ENCODE measurements at regions not wholly inside any gene's neighbourhood (a gene's known extent, or its start where the extent isn't known, plus 50 kb on each side); places are given as distances from the start of the nearest gene placed in this dataset.

DNA sequence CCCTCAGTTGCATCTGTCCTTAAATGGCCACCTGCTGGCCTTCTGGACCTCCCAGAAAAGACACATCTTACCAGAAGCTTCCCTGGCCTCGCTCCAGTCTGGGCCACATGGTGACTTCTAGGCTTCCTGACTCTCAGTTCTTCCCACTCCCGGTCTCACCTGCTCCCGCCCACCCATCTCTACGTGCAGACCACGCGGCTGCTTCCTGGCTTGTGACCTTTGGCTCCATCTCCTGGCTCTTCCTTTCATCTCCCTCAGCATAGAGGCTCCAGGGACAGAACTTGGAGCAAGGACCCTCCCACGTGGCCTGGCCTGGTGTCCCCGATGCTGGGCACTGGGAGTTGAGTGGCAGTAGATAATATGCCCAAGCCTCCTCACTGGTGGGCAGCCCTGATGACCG is 124.9 kb upstream of the IRF2BP2 start:
- TF ChIP-seq, protein P1, sequence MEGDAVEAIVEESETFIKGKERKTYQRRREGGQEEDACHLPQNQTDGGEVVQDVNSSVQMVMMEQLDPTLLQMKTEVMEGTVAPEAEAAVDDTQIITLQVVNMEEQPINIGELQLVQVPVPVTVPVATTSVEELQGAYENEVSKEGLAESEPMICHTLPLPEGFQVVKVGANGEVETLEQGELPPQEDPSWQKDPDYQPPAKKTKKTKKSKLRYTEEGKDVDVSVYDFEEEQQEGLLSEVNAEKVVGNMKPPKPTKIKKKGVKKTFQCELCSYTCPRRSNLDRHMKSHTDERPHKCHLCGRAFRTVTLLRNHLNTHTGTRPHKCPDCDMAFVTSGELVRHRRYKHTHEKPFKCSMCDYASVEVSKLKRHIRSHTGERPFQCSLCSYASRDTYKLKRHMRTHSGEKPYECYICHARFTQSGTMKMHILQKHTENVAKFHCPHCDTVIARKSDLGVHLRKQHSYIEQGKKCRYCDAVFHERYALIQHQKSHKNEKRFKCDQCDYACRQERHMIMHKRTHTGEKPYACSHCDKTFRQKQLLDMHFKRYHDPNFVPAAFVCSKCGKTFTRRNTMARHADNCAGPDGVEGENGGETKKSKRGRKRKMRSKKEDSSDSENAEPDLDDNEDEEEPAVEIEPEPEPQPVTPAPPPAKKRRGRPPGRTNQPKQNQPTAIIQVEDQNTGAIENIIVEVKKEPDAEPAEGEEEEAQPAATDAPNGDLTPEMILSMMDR (IDR thresholded peaks at IDR 0.05), result no peak
- TF ChIP-seq POLR2AphosphoS5 (IDR thresholded peaks at IDR 0.05) (no peak), POLR2A (IDR thresholded peaks at IDR 0.05) (no peak)

Data from breast epithelium (tissue), 3 donors.